ENCODE measurements at regions not wholly inside any gene's neighbourhood (a gene's known extent, or its start where the extent isn't known, plus 50 kb on each side); places are given as distances from the start of the nearest gene placed in this dataset.
A peak's percentile ranks its signal among the peaks of the same experiment; 100 is the strongest.

DNA sequence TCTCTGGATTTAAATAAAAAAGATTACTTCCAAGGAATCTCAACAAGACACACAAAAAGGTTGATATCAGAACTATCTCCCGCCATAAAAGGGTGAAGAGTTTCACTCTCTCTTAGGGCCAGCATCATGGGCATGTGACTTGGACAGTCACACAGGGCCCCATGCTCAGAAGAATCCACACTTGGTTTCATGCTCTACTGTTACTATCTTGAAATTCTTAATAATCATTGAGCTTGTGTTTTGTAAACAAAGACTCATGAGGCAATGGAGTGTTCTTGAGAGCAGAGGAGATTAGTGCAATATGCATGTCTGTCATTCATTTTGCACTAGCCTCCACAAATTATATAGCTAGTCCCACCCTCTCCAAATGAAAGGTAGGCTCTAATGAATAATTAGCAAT lies 58.4 kb downstream of the HMHB1 start:
- DNase-seq (ENCODE audit: low read depth), result peak; percentile 54

DNA sequence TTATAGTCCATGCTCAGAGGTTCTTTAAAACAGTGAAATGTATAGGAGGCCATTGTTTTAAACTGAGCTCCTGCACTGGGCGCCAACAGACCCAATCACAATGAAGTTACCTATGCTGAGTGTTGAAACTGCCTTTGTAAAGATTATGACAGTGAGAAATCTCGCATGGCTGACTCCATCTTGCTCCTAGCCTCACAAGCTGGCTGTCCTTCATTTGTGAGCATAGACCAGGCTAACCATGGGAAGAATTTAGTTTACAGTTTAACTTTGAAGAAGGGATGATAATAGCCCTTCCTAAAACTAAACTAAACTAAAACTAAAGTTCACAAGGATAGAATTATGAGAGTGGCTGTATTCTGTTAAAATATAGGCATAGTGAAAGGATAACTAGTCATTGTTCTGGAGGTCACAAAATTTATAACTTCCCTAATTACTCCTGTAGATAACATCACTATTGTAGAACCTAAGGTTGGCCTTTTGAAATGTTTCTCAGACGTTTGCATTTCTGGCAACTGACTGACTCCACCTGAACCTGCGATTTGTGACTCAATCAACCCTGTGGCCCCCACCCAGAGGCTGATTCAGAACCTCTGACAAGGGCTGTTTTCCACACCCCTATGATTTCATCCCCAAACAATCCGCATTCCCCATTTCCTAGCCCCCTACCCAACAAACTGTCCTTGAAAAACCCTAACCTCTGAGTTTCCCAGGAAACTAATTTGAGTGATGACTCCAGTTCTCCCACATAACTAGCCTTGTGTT lies 59.1 kb downstream of the HMHB1 start:
- peak; percentile 94 for DNase-seq (ENCODE audit: low read depth)

DNA sequence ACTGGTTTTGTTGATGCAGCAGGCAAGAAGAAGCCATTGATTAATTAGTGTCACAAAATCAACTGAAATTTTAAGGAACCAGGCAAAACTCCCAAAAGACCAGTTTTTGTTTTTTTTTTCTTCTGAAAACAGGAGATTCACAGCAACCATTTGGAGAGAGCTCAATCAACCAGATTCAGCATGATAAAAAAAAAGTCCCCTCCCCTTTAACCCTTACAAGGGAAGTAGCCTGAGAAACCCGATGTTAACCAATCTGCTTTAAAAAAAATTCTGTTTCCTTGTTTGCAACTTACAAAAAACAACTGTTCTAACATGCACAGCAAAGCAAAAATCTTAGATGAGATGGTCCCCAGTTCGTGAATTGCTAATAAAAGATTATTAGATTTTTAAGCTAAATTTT lies 59.7 kb downstream of the HMHB1 start:
- no peak for DNase-seq (ENCODE audit: low read depth)

DNA sequence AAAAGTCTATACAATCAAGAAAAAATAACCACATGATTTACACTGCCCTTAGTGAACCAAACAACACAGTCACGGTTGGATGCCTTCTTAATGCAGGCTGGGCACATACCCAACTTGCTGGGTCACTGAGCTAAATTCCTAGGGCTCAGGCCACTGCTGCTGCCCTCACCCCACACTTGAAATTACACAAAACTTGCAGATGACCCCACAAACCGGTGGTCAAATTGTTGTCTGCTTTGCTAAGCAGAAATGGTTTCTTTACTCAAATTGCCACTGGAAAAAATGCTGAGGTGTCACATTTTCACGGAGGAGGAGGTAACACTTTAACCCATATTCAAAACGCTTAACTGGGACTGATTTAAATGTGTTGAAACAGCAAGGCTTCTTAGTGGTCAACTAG lies 62.4 kb downstream of the HMHB1 start:
- peak; percentile 97 for DNase-seq (ENCODE audit: low read depth)

DNA sequence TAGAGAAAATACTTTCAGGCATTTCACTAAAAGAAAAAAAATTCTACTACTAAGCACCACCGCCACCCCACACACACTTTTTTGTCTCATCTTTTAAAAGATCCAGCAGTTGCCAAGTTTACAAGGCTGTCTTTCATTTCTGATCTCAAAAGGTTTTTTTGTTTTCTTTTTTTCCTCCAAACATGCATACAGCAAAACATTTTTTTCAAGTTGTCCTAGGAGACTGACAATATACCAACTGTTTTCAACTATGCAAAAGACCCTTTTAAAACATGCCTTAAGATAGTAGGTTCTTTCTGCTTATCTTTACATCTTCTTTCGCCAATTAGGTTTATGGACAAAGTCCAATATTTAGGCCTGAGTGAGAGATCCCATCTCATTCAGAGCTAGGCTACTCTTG lies 65.2 kb downstream of the HMHB1 start:
- no peak for DNase-seq (ENCODE audit: low read depth)

DNA sequence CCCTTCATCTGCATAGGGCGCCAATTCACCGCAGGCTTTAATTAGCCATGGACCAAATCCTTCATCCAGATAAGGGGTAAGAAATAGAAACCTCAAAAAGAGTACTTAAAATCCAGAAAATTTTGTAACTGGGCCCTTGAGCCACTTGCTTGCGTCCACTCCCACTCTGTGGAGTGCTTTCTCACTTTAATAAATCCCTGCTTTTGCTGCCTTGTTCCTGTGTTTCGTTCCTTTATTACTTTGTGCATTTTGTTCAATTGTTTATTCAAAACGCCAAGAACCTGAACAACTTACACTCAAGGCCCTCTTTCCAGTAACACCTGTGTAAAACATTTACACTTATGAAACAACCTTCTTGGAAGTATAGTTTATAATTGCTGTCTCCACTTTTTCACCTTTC lies 66.5 kb downstream of the HMHB1 start:
- no peak for DNase-seq (ENCODE audit: low read depth)

DNA sequence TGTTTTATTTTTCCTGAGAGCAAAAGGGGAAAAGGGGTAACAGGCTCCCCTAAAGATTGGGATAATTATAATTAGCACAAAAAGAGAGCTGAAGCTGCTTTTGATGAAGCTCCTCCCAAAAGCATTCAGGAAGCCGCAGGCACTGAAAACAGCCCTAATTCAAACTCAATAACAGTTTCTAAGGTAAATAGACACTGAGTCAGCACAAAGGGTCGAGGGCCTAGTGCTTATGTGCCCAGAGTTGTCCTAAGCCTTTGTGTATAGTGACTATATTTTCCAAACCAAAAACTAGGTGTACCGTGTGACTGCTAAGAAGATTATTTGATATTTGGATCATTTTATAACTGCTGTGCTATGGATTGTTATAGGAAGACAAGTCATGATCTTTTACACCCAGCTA lies 67.7 kb downstream of the HMHB1 start:
- DNase-seq (ENCODE audit: low read depth), result peak; percentile 54

DNA sequence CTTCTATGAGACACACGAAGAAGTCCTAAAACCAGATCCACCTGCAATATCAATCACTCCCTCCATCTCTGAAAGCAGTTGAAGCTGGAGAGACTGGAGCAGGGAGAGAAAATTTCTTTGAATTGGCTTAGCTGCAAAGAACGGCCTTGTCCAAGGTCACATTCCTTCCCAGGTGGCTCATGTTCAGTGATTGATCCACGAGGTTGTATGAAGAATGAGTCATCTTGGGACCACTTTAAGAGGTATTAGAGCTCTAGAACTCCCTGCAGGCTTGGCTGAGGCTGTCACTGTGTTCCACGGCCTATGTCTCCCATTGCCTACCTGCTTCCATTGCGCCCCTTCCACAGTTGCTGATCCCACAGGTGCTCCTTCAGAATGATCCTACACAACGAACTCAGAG lies 68.2 kb downstream of the HMHB1 start:
- DNase-seq (ENCODE audit: low read depth), result peak; percentile 77

DNA sequence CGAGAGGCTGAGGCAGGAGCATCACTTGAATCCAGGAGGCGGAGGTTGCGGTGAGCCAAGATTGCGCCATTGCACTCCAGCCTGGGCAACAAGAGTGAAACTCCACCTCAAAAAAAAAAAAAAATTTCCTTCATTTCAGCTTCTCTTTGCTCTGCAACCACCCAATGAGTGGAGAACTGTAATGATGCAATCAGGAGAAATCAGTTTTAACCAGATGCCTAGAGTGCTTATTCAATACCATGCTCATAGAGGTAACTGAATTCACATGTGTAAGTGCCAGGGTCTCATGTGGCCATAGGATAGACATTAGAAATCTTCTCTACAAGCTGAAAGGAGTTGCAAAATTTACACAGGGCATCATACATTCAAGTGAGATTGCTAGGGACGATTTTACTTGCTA lies 70.6 kb downstream of the HMHB1 start:
- no peak for DNase-seq (ENCODE audit: low read depth)

DNA sequence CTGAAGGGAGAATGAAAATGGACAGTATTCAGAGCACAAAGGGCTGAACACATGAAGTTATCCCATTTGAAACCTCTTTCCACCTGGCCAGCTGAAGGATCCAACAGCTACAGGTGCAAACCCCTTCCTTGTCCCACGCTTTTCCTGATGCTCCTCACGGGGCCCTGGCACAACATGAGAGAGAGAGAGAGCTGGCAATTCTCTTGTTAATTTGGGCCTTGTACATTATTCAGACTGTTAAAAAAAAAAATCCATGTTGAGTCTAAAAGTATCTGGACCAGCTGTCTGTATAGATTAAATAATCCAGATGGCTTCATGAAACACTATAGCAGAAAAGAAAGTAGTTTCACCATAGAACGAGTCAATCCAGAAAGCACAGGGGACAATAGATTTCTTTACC lies 74.1 kb downstream of the HMHB1 start:
- no peak for DNase-seq (ENCODE audit: low read depth)

DNA sequence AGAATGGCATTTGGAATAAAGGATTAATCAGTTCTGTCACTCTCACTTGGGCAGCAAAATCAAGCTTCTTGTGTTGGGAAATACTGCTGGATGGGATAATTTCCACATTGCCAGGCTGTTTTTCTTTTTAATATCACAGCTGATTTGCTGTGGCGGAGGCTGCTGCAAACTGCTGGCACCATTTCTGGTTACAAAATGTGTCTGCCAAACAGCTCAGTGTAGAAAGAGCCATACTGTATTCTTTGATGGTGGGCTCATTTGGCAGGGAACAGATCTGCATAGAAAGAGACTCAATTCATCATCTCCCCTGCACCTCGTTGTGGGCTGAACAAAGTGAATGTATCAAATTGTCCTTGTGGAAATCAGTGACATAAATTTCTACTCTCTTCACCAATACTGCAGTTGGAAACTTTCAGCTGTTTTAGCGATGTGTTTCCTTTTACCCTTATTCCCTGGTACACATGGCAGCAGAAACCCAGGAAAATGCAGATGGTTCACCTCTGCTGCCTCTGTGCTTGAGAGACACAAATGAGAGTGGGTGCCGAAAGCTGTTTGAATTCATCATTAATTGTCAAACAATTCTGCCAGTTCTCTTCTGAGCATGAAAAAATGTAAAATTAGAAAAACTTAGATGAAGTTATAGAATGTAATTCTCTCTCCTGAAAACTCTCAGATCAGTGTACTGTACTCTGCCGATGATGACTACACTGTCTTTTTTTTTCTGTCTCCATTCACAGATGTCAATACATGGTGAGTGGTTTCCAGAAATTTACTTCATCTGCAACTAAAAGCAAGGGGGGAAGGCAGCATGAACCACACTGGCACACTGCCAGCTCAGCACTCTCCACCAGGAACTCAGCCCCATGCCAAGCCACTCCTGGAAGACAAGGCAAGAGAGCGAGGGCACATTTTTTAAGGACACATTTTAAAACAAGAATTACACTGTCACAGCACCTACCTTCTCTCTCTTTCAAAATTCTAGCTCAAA lies 75.0 kb downstream of the HMHB1 start:
- DNase-seq (ENCODE audit: low read depth), result peak; percentile 85

DNA sequence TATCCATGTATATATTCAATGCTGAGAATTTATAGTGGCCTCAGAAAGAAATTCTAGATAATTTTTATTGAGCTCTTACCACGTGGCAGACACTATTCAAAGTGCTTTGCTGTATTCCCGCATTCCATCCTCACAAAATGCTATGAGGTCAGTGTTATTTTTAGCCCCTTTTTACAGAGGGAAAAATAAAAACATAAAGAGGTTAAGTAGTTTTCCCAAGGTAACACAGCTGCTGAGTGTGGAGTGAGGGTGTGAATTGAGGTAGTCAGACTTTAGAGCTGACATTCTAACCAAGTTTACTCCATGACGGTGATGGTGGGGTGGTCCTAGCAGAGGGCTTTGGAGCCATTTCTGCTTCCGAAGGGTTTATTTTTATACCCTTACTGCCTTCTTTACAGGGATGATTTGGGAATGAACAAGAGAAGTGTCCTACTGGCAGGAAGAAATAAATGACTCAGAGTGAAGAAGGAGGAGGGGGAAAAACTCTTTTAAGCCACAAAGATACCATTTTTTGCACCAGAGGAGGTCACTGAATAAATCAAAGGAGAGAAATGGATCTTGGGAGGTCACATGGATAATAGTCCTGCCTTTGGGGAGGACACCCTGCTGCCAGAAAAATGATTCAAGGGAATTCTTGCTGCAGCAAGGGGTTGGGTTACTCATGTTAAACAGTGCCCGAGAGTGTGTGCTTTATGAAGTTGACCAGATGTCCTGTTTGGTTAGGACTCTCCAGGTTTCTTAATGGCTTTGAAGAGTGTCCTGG lies 76.1 kb downstream of the HMHB1 start:
- DNase-seq (ENCODE audit: low read depth), result peak; percentile 31

DNA sequence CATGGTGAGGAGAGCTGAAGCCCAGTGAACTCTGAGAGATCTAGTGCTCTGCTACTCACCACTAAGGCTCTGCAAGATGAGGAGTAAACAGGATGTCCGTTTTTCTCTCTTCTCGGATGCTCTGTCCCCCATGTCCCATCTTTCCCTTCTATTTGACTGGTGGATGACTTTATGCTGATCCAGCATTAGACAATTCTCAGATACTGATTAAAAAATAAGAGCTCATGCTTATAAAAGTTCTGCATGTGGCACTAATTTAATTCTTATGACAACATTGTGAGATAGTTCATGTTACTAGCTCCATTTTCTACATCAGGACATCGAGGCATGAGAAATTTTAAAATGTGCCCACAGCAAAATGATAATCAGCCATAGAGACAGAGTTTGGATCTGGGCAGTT lies 77.0 kb downstream of the HMHB1 start:
- no peak for DNase-seq (ENCODE audit: low read depth)

DNA sequence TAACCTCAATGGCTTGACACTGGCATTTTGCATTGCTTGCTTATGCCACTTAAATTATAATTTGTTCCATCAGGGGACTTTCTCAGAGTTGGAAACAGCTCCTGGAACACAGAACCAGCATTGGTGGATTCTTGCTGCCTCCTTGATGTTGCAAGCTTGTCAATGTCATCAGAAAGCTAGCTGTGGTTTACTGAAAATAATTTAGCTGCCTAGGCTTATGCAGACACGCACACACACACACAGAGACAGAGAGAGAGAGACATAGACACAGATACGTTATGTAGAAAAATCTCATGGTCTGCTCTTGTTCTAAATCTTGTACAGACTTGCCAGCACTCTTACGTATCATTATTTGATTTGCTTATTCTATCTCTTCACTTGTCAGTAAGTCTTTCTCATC lies 78.0 kb downstream of the HMHB1 start:
- peak; percentile 19 for DNase-seq (ENCODE audit: low read depth)

DNA sequence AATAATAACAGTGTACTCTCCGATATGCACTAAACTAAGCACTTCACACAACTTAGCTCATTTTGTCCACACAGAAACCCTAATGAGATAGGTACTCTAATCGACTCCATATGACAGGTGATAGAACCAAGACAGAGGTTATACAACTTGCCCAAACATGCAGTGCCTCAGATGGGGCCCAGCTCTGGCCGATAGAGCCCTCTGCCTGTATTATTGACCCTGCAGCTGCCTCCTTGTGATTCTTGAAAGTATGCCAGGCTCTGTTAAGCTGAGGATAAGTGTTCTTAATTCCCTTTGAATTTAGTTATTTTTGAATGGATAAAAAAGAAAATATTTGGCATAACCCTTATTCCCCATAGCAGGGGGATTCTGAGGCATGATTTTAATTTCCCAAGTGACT lies 78.5 kb downstream of the HMHB1 start:
- DNase-seq (ENCODE audit: low read depth), result no peak

DNA sequence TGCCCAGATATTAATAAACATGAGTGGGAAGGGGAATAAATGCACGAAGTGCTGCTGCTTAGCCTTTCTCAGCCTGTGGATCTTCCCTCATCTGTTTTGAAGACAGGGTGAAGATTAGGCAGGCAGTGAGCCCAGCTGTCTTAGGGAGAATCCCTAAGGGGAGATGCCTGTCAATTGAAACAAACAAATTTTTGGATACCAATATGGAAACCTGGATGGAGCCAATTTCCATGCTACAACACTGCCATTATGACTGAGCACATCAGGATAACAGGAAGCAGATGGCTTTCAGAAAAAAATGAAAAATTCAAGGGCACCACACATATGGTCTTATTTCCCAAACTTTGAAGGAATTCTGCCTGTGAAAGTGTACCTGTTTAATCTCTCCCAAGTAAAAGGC lies 80.3 kb downstream of the HMHB1 start:
- DNase-seq (ENCODE audit: low read depth), result no peak

DNA sequence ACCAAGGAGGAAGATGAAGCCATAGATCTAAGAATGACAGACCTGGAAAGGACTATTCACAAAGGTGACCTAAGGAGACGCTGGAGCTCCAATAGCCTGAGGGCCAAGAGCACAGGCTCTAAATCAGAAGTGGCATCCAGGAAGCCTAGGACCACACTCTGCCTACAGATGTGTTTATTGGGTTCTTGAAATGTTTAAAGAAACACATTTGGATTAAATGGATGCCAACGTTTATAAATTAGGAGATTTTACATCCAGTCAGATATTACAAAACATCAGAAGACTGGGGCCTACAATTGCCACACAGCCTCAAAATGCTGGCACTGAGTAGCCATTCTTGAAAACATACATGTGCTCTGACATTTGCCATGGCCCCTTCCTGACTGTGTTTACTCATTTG lies 80.9 kb downstream of the HMHB1 start:
- DNase-seq (ENCODE audit: low read depth), result no peak

DNA sequence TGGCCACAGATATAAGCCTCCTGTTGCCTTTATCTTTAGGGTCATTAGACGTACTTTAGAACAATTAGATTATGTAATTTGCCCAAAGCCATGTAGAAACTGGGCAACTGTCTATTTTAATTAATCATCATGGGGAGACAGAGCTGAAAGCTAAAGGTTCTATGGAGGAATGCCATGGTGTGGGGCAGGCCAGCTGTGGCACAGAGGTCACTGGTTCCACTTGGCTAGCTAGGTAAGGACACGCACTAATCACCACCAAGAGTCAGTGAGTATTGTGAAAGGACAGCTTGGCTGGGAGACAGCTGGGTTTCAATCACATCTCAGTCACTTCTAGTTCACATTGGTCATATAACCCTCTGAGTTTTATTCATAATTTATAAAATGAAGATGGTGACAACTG lies 81.7 kb downstream of the HMHB1 start:
- DNase-seq (ENCODE audit: low read depth), result peak; percentile 79

DNA sequence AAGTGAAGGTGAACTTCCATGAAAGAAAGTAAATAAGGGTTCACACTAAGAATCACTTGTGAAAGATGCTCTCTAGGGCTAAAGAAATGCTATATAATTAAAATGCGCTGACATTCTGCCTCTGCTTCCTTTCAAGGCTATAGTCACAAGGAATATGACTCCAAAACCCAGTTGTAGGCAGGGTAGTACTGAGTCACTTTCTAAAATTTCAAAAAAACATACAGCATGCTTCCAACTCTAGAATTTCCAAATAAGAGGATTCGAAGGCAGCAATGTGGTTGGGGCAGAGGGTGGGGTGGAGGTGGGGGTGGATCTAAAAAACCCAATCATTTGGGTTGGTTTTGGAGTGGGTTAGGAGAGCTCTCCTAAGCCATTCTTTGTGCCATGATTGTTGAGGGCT lies 84.6 kb downstream of the HMHB1 start:
- DNase-seq (ENCODE audit: low read depth), result no peak

DNA sequence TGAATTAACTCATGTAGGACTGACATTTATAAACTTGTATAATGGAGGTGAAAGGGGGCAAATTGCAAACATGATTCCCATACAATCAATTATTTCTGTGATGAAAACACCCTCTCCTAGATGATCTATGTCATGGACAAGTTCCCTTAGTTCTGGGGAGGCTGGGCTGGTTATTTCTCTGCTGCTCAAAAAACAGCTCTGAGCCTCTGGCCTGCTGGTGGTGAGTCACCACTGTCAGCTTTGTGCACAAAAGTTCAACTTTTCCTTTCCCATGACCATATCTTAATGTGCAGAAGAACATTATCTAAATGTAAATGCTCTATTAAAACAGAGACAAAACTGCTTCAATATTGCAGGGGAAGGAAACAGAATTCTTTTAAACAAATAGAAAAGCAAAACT lies 85.0 kb downstream of the HMHB1 start:
- peak; percentile 45 for DNase-seq (ENCODE audit: low read depth)

DNA sequence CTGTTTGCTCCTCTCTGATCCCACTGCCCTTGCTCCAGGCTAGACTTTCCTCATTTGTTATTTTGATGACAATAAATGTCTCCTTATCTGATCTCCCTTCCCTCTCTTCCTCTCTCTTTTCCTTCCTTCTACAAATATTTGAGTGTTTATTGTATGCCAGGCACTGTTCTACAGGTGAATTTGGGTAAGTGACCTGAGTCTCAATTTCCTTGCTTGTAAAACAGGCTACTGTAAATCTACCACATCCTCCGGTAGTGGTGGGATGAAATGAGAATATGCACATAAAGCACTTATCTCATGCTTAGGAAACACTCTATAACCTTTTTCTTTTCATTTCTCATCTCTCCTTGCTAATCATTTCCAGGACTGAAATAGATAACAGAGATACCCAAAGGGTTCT lies 86.4 kb downstream of the HMHB1 start:
- no peak for DNase-seq (ENCODE audit: low read depth)

DNA sequence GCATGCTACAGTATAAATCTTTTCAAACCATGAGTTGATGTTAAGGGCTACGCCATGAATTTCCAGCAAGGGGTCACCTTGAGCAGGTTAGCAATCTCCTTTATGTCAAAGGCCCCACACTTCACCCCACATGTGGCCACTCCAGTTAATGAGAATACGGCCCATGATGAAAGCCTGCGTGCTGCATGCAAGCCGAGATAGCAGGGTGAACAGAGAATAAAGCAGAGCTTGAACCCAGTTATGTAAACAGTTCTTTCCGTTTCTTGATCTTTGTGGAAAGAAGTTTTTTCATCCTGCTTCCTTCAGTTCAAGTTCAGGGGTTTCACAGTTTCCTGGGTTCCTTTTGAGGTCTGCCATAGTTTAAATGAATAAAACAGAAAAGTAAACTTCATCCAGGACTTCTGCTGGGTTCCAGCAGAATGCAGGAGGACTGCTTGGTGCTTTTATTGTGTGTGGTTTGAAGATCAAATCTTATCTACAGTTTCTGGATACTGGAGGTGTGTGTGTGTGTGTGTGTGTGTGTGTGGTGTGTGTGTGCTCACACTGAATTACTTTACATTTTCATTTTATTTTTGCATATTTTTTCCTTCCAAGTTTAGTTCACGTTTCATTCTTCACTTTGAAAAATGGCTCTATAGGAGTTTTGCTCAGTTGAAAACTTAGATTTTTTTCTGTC lies 87.1 kb downstream of the HMHB1 start:
- DNase-seq (ENCODE audit: low read depth), result no peak

Data from renal cortical epithelial cell (primary cell).